BE2C (cell line): ENCODE measurements at regions not wholly inside any gene's neighbourhood (a gene's known extent, or its start where the extent isn't known, plus 50 kb on each side); places are given as distances from the start of the nearest gene placed in this dataset.
"Not testable (repeated sequence)": the region's sequence is repeated elsewhere in the genome, so short reads cannot be mapped to it uniquely, and the experiment has no call there.

ENCODE experiments used
- DNase-seq: peaks from one replicate; pipeline ENCODE4 v3.0.0-alpha.2; 2020
- H3K27me3 ChIP-seq: fragments of 250-450 bp; sonication (Bioruptor Pico); 2 replicates; pipeline ENCODE4 v1.5.1; 2020; ENCODE audit warnings: mild to moderate bottlenecking
- H3K36me3 ChIP-seq: fragments of 250-450 bp; sonication (Bioruptor Pico); 2 replicates; pipeline ENCODE4 v1.5.1; 2020; ENCODE audit warnings: mild to moderate bottlenecking
- H3K4me1 ChIP-seq: fragments of 250-450 bp; sonication (Bioruptor Pico); 2 replicates; pipeline ENCODE4 v1.5.1; 2020
- H3K4me3 ChIP-seq: 2 replicates; pipeline ENCODE4 v1.5.1; 2011; ENCODE audit warnings: low read depth, low read length
- H3K9me3 ChIP-seq: fragments of 250-450 bp; sonication (Bioruptor Pico); 2 replicates; pipeline ENCODE4 v1.5.1; 2020
- TF ChIP-seq, protein P1 (sequence below): IDR thresholded peaks from 2 replicates; pipeline ENCODE4 v1.5.1; 2012; ENCODE audit warnings: mild to moderate bottlenecking, low read depth, low read length

DNA sequence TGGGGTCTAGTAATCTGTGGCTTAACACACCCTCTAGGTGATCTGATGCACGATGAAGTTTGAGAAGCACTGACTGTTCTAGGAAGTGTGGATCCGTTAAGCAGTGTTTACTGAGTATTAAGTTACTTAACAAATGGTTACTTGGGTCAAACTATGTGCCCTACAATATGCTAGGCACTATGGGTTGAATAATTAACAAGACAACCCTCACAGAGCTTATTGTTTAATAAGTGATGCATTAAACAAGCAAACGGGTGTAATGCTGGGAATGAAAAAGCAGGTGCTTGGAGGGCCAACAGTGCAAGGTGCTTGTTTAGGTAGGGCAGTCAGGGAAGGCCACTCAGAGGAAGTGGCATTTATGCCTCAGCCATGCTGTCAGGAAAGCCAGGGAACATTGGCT is 378.0 kb upstream of the PODXL start:
- Histone ChIP-seq H3K9me3 (no peaks in the 10 kb centered on the region), H3K4me3 (no peak overlapping the region), H3K36me3 (no peaks in the 10 kb centered on the region), H3K27me3 (peaks cover 4% of the 10 kb centered on the region; the same call in 1 of the 2 replicates), H3K4me1 (no peaks in the 10 kb centered on the region)
- no peak for DNase-seq
- TF ChIP-seq, protein P1, sequence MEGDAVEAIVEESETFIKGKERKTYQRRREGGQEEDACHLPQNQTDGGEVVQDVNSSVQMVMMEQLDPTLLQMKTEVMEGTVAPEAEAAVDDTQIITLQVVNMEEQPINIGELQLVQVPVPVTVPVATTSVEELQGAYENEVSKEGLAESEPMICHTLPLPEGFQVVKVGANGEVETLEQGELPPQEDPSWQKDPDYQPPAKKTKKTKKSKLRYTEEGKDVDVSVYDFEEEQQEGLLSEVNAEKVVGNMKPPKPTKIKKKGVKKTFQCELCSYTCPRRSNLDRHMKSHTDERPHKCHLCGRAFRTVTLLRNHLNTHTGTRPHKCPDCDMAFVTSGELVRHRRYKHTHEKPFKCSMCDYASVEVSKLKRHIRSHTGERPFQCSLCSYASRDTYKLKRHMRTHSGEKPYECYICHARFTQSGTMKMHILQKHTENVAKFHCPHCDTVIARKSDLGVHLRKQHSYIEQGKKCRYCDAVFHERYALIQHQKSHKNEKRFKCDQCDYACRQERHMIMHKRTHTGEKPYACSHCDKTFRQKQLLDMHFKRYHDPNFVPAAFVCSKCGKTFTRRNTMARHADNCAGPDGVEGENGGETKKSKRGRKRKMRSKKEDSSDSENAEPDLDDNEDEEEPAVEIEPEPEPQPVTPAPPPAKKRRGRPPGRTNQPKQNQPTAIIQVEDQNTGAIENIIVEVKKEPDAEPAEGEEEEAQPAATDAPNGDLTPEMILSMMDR: no peak

DNA sequence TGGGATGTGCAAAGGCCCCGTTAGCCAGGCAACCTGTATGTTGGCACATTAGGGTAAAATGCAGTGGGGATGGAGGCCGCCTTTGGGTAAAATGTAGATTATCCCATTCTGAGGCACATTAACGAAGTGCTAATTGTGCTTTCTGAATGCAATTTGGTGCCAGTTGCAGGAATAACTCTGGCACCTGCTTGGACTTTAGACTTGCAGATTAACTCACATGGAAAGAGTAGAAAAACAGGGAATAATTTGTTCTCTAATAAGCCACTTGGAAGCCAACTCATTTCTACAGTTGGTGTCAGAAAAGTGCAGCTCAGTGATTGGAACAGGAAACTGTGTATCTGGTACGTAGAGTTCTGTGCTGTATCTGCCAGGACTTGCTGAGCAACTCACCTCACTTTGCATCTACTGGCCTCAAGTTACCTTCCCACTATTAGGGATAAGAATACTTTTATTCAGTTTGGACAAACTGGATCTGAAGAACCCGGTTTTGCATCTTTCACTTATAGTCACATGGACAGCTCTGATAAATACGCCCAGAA is 377.4 kb upstream of the PODXL start:
- no peaks in the 10 kb centered on the region for H3K4me1 ChIP-seq
- H3K36me3 ChIP-seq: no peaks in the 10 kb centered on the region
- no peaks in the 10 kb centered on the region for H3K9me3 ChIP-seq
- H3K4me3 ChIP-seq: no peak overlapping the region
- no peak for DNase-seq
- peaks cover 4% of the 10 kb centered on the region; the same call in 1 of the 2 replicates for H3K27me3 ChIP-seq
- TF ChIP-seq, protein P1: no peak

DNA sequence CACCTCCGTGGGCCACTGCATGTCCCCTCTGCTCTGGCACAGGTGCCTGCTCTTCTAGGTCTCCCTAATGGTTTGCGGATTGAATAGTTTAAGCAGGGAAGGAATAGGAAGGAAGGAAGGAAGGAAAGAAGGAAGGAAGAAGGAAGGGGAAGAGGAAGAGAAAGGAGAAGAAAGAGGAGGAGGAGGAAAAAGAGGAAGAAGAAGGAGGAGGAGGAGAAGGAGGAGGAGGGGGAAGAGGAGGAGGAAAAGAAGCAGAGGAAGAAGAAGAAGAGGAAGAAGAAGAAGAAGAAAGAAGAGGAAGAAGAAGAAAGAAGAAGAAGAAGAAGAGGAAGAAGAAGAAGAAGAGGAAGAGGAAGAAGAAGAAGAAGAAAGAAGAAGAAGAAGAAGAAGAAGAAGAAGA is 376.8 kb upstream of the PODXL start:
- H3K27me3 ChIP-seq, H3K4me3 ChIP-seq, H3K9me3 ChIP-seq, H3K4me1 ChIP-seq, H3K36me3 ChIP-seq, DNase-seq: not testable (repeated sequence)

DNA sequence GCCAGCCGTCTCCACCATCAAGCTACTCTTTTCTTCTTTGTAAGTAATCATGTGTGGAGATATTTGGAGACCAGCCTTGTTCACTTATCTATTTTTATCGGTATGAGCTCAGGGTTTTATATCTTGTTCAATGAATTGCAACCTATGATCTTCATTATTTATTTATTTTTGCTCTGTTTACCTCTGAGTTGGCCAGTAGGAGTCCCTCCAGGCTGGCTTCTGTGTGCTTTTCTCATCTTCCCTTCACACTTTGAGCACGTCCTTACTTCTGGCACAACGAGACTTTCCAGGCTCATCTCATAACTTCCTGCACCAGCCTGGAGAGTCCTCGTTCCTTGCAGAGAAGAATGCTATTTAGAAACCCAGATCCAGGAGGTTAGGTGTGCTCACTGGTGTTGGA is 375.8 kb upstream of the PODXL start:
- peaks cover 4% of the 10 kb centered on the region; the same call in 1 of the 2 replicates for H3K27me3 ChIP-seq
- no peaks in the 10 kb centered on the region for H3K36me3 ChIP-seq
- no peak overlapping the region for H3K4me3 ChIP-seq
- H3K9me3 ChIP-seq: no peaks in the 10 kb centered on the region
- TF ChIP-seq, protein P1: peak; percentile 29
- DNase-seq: no peak
- H3K4me1 ChIP-seq: no peaks in the 10 kb centered on the region

DNA sequence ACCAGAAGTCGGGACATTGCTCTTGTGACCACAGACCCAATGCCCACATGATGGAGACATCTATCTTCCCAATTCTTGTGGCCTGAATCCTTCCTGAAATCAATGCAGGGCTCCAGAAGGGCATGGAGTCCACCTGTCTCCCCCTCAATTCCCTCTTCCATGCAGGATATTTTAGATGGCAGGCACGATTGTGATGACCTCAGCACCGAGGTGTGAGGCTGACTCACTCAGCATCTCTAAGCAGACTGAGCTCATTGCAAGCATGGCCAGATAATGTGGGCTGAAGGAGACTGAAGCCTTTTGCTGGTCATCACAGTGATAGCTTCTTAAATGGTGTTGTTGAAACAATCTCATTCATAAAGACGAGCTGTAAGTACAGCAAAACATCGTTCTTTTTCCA is 374.9 kb upstream of the PODXL start:
- Histone ChIP-seq H3K9me3 (no peaks in the 10 kb centered on the region), H3K4me3 (no peak overlapping the region), H3K36me3 (no peaks in the 10 kb centered on the region), H3K27me3 (peaks cover 4% of the 10 kb centered on the region; the same call in 1 of the 2 replicates), H3K4me1 (no peaks in the 10 kb centered on the region)
- no peak for DNase-seq
- TF ChIP-seq, protein P1: no peak

DNA sequence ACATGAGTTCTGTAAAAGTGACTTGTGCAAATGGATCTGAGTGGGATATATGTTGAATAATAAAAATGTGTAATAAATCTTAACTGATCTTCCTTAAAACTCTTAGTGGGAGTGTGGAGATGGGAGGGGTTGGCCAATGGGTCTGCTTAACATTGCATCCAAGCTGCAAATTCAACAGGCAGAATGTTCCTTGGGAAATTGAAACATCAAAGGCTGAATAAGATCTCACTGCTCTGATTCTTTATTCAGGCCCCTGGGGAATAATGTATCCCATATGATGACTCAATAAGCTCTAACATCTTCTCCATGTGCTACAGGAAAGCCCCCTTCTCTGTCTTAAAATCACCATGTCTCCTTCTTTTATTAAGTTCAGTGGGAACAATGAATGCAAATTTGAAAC is 373.2 kb upstream of the PODXL start:
- TF ChIP-seq, protein P1: no peak
- no peaks in the 10 kb centered on the region for H3K36me3 ChIP-seq
- no peak for DNase-seq

More for the DNA sequence above, 373.2 kb upstream of the PODXL start:
- peaks cover 4% of the 10 kb centered on the region; the same call in 1 of the 2 replicates for H3K27me3 ChIP-seq
- H3K4me1 ChIP-seq: no peaks in the 10 kb centered on the region; the same call in 1 of the 2 replicates
- H3K9me3 ChIP-seq: no peaks in the 10 kb centered on the region
- H3K4me3 ChIP-seq: no peak overlapping the region
